CD4-positive, alpha-beta T cell treated with Interleukin-15 for 4 hours (primary cell): ENCODE measurements at regions not wholly inside any gene's neighbourhood (a gene's known extent, or its start where the extent isn't known, plus 50 kb on each side); places are given as distances from the start of the nearest gene placed in this dataset.
"Not testable (repeated sequence)": the region's sequence is repeated elsewhere in the genome, so short reads cannot be mapped to it uniquely, and the experiment has no call there.

Experiments used
- DNase-seq: peaks from one replicate; pipeline ENCODE4 v3.0.0-alpha.2; 2020; ENCODE audit warnings: low spot score

DNA sequence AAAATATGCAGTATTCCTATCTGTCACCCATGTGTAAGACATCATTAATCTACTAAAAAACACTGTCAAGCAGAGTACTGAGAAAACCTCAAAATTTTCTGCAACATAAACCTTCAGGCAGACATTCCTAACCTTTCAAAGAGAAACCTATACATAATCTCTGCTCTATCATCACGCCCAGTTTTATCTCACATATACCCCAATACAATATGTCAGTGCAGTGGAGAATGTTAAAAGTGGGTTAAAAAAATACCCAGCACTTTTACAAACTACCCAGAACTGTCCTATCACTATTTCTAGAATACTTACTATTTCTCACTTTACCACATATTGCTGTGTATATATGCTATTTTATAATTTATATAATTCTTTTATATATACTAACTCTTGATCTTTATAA, 922.0 kb upstream of the SORCS1 start:
- DNase-seq, result no peak

DNA sequence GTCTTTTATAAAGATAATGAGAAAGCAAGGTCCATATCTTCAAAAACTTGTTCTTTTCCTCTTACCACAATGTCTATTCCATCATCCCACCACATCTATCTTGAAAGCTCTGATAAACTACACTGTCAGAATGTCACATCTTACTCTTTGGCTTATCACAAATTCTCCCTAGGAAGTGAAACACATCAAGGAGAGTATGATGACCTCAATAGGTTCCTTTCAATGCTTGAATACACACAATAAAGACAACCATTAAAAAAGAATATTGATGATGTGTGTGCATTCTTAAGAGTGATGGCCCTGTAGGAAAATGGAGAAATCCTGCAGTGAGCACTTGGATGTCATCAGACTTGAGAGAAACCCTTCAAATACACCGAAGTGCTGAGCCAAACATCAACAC, 918.1 kb upstream of the SORCS1 start:
- no peak for DNase-seq

- no peak for DNase-seq
Measured at GRCh38 chr10:108078263-108078662, 913.8 kb upstream of the SORCS1 start.

DNA sequence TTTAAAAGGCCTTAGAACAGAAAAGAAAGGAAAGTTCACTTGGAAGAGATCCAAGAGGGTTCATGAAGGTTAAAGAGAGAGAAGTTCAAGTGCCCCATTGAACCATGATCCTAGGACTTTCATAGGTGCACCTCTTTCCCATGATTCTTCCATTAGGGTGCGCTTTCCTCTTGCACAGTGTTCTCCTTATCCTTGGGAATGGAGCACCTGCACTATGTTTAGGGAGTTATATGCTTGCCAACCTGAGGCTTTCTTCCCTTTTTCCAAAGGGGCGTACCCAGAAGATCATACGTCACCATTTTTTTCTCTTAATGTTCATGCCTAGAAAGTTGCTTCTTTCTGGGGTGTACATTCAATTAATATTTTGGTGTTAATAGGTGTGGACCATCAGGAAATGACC, 908.0 kb upstream of the SORCS1 start:
- DNase-seq, result no peak

DNA sequence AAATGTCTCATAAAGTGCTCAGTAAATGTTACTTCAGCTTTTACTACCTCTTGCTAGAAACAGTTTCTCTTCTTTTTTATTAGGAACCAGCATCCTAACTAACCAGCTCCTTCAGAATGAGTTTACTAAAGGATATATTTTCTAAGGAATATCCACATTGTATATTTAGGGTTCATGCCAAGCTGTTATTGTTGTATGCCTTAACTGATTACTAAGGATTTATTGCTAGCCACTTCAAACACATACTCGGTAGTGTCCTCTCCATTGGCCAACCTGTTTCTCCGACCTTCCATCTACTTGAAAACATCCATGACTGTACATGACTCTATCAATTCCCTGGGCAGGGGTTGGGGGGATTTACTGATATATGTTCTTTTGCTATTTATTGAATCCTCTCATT, 906.3 kb upstream of the SORCS1 start:
- no peak for DNase-seq

- DNase-seq, result no peak
Measured at GRCh38 chr10:108069096-108069495, 904.6 kb upstream of the SORCS1 start.

DNA sequence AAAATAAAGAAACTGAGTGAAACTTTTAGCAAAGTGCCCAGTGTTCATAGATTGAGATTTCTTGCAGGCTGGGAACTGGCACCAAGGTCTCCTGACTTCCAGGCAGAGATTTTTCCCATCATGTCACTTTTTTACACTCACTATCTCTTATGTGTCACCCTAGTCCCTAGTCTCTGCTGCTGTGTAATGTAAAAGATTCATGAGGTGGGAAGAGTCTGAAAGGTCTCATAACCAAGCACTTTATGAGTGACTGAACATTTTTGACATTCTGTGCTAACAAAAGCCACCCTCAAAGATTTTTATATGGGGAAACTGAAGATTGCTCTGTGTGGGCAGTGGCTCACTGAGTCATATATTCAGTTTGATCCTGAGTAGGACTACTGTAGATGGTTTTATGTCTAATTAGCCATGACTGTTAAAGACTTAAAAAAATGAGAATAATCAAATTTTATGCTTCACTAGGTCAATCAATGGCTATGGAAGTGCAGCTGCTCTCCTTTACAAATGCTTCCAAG, 900.3 kb upstream of the SORCS1 start:
- no peak for DNase-seq

DNA sequence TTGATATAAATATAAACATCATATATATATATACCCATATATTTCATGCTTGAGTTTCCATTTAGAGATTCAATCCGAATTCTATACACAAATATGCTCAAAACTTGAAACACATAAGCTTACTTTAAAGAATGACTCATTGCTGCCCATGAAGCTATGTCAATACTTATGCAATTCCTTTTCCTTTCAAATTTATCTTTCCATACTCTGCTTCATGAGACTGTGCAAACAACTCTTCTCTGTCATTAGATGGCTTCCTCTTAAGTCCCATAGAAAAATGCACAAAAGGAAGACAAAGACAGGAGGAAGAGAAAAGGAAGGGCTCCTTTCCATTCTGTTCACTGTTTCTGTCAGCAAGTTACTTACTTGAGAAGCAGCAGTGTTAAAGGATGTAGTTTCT, 895.7 kb upstream of the SORCS1 start:
- DNase-seq, result no peak

DNA sequence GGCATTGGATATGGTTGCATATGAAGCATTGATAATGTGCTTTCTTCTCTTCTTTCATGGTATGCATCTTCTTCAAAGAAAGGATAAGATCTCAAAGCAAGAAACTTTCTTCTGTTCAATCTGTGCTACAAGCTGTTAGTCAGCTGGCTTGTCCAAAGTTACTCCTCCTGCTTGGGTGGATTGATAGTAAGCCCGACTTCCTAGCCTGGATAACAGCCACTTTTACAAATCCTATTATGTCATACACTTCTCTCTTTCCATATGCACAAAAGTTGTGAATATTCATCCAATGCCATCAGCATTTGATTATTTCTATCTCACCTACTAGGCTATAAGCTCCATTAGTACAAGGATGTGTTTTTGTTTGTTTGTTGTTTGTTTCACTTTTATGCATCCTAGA, 891.0 kb upstream of the SORCS1 start:
- no peak for DNase-seq

- no peak for DNase-seq
Measured at GRCh38 chr10:108052981-108053380, 888.5 kb upstream of the SORCS1 start.

DNA sequence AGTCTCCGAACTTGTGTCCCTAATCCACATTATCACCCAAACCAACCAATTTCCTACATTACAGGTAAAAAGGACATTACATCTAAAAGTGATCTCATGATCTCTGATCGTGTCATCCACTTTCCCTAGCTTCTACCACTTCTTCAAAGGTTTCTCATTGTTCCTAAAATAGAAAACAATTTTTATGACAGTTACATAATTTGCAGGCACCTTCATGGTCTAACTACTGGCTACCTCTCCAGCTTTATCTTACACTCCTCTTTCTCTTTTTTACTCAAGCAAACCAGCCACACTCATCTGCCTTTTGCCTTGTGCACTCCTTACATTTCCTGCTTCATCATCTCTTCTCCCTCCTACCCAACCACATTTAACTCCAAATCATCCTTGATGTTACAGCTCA, 886.7 kb upstream of the SORCS1 start:
- DNase-seq, result no peak

- no peak for DNase-seq
Measured at GRCh38 chr10:108050626-108051025, 886.1 kb upstream of the SORCS1 start.

DNA sequence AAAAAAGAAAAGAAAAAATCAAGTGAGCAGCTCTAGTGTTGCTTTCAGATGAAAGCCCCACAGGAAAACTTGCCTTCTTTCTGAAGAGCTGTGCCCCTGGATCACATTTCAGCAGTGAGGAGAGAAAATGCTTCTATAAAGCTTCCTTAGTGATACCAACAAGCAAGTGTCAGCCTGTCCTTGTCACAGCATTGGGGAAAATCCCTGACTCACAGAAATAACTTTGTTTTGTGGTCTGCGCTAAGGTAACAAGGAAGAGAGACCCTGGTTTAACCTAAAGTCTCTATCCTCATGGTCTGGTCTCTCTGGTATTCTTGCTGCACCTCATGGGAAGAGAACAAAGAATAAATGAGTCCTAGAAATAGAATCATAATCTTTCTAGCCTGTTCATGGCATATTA, 885.2 kb upstream of the SORCS1 start:
- no peak for DNase-seq

- no peak for DNase-seq
Measured at GRCh38 chr10:108048898-108049297, 884.4 kb upstream of the SORCS1 start.

GRCh38 chr10:108039821-108040584, 875.5 kb upstream of the SORCS1 start:
- no peak for DNase-seq

DNA sequence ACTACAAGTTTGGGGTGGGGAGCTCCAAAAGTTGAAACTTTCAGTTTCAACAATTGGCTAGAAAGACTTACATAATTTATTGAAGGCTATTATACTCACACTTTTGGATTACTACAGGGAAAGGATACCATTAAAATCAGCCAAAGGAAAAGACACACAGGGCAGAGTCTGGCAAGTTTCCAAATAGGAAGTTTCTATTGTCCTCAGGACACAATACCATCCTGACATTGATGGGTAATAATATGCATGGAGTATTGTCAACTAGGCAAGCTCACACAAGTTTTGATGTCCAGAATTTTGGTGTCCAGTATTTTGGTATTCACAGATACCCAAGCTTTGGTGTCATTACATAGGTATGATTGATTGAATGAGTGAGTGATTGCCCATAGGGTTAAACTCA, 872.6 kb upstream of the SORCS1 start:
- DNase-seq, result no peak

DNA sequence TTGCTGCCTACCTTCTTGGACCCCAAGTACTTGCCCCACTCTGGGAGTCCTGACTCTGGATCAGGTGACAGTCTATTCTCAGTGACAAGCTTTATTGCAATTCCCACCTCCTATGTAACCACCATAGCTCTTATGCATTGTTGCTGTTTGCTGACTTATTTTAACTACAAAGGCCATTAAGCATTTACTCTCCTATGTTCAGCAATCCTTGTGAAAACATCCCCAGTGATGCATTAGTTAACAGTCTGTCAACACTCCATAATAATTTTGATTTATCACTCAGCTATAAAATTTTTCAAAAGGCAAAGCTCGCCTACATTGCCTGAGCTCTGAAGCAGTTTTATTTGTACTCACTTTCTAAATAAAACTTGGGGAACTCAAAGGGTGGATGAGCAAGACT, 871.8 kb upstream of the SORCS1 start:
- no peak for DNase-seq

DNA sequence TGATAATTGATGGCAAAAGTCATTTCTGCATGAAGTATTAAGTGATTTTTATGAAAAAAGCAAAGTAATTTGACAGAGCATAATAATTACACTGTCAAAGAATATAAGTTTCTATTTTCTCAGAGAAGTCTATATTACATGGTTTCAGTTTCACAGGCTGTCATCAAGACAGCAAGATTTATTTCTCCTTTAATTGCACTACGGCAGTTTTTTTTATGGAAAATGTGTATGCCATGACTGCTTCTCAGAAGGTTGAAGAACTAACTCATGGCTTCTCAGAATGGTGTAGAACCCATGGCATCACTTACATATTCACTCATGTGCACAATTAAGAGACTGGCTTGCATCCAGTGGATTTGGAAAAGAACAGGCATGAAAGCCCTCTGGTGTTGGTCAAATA, 870.3 kb upstream of the SORCS1 start:
- no peak for DNase-seq

DNA sequence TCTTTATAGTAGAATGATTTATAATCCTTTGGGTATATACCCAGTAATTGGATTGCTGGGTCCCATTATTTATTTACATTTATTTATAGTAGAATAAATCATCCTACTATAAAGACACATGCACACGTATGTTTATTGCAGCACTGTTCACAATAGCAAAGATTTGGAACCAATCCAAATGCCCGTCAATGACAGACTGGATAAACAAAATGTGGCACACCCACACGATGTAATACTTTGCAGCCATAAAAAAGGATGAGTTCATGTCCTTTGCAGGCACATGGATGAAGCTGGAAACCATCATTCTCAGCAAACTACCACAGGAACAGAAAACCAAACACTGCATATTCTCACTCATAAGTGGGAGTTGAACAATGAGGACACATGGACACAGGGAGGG, 869.0 kb upstream of the SORCS1 start:
- not testable (repeated sequence) for DNase-seq

DNA sequence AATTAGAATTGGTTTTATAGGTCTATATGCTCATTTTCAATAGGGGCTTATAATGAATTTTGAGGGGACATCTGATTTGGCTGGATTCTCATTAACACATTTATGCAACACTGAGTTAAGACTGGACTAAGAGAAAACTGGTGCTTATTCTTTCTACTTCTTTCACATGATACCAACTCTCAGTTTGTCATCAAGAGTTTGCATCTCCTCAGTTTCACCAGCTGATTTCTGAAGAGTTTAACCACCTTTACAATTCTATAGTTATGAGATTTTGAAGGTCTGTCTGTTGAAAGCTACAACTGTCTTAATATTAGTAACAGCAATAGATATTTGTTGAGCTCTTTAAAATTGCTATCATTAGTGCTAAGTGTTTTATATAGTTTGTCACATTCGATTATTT, 867.0 kb upstream of the SORCS1 start:
- no peak for DNase-seq

- DNase-seq, result no peak
Measured at GRCh38 chr10:108014902-108015177, 850.3 kb upstream of the SORCS1 start.

GRCh38 chr10:108014145-108014901, 849.8 kb upstream of the SORCS1 start:
- DNase-seq, result no peak

DNA sequence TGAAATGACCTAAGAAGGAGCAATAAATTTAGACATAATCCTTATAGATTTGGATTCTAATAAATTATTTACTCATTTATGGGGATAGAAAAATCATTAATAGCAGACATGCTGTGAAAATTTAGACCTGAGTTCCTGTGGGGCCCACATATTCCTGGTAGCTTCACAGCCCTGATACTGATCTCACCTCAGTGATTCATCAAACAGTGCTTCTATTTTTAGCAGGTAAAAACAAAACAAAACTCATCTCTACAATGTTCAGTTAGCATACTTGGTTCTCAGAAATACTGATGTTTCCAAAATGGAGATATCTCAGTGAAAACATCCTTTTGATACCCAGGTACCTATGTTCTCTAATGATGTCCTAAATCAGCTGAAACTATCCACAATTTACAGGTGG, 841.1 kb upstream of the SORCS1 start:
- DNase-seq, result no peak

- DNase-seq, result no peak
Measured at GRCh38 chr10:108003576-108003975, 839.1 kb upstream of the SORCS1 start.
